GM19238 (cell line): ENCODE measurements at regions not wholly inside any gene's neighbourhood (a gene's known extent, or its start where the extent isn't known, plus 50 kb on each side); places are given as distances from the start of the nearest gene placed in this dataset.
A peak's percentile ranks its signal among the peaks of the same experiment; 100 is the strongest.
"Not testable (repeated sequence)": the region's sequence is repeated elsewhere in the genome, so short reads cannot be mapped to it uniquely, and the experiment has no call there.

Source experiments
- DNase-seq: peaks from one replicate; pipeline ENCODE4 v3.0.0; 2011; ENCODE audit warnings: low spot score; ENCODE audit not compliant: insufficient read length

GRCh38 chr5:90338712-90339372 is 70.7 kb downstream of the CETN3 start:
- DNase-seq, result peak; percentile 7

DNA sequence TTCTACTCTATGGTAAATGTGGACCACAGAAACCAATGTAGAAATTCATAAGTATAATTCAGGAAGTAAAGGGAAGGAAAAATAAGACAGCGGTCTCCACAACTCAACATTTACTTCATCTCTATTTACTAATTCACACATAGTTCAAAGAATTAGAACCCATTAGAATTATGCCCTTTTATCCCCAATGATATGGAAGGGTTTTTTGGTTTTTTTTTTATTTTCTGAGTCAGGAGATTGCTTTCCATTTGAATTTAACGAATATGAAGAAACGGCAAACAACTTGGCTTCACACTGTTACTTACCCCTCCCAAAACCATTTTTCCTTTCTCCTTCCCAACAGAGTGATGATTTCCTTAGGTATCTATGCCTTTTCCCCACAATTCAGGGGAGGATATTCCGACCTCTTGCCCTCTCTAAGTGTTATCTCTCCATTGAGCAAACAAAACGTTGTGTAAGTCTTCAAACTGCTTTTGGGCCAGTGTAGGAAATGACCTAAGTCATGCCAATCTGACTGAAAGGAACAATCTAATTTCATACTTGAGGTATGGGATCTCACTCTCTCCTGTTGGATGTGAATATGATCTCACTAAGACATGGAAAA is 72.0 kb downstream of the CETN3 start:
- no peak for DNase-seq

- DNase-seq, result no peak
These were observed 72.8 kb downstream of the CETN3 start for GRCh38 chr5:90336752-90337151.

DNA sequence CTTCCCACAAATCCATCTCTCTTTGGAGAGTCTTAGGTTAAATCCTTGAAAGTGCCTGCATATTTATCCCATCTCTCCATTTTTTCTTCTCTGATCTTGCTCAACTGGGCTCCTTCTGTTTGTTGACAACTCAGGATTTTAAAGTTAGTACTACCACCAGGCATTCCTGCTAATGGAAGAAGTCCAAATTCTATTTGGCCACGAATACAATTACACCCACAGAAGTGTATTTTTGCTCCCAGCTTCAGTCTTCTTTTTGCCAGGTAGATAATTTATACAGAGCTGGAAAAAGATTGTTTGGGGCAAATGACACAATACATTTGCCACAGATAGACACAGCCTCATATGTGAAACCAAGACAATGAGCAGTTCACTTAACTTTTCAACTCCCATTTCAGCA is 74.8 kb downstream of the CETN3 start:
- no peak for DNase-seq

DNA sequence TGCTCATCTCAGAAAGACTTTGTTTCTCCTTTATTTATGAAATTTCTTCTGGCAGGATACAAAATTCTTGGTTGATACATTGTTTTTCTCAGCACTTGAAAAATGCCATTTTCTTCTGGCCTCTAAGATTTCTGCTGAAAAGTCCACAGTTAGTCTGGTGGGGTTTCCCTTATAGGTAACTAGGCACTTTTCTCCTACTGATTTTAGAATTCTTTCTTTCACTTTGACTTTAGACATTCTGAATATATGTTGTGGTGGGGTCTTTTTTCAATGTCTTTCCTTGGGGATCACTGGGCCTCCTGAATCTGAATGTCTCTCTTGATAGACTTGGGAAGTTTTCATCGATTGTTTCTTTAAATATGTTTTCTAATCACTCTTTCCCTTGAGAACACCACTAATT is 79.6 kb downstream of the CETN3 start:
- no peak for DNase-seq

DNA sequence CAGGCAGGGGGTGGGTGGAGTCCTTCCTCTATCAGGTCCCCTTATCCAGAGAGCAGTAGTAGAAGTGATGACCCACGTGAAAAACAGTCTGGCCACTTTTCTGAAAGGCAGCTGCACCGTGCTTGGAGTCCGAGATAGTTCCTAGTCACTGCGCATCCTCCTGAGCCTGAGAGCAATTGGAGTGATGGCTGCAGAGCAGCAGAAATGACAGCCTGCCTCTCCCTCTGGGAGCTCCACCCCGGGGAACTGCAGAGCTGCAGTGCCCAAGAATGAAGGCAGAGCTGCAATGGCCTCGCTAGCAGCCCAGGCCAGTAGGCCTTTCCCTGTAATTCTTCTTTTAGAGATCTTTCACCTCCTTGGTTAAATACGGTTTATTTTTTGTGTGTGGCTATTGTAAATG is 82.6 kb downstream of the CETN3 start:
- DNase-seq, result no peak

- DNase-seq, result no peak
These were observed 84.5 kb downstream of the CETN3 start for GRCh38 chr5:90325093-90325492.

DNA sequence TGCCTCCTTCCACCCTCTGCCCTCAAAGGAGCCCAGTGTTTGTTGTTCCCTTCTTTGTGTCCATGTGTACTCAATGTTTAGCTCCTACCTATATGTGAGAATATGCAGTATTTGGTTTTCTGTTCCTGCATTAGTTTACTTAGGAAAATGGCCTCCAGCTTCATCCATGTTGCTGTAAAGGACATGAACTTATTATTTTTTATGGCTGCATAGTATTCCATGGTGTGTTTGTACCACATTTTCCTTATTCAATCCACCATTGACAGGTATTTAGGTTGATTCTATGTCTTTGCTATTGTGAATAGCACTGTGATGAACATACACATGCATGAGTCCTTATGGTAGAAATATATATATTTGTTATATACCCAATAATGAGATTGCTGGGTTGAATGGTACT is 89.2 kb downstream of the CETN3 start:
- not testable (repeated sequence) for DNase-seq

GRCh38 chr5:90312027-90312426 is 97.5 kb downstream of the CETN3 start:
- DNase-seq, result no peak

- no peak for DNase-seq
These were observed 98.2 kb downstream of the CETN3 start for GRCh38 chr5:90311401-90311800.

DNA sequence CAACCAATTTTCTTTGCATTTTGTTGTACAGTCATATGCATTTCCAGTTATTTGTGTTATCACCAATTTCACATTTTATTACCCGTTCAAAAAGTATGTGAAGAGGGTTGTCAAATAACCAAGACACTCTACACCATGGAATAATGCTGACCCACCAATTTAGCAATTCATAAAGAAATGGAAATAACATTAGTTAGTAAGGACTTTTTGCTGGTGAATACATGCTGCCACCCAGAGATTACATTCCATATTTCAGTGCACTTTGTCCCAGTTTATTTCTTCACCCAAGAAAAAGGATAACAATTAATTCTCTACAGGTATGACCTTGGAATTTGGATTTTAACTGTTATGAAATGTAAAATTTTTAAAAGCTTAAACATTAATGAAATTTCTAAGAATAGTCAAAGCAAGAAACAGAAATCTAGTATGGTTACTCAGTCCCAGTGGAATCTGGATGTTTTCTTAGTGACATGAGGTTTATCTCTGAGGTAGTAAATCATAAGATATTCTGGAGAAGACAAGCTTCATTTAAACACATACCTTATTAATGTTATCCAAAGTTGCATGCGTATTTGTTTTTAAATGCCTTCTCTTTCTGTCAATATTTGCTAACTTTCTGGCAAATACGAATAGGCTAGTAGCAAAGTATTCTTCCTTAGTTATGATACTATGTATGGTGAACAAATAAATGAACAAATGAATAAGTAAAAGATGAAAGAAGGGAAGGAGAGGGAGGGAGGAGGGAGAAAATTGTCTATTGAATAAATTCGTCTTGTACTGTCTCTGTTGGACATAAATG is 100.6 kb downstream of the CETN3 start:
- no peak for DNase-seq

- no peak for DNase-seq
These were observed 101.8 kb downstream of the CETN3 start for GRCh38 chr5:90307782-90308181.

DNA sequence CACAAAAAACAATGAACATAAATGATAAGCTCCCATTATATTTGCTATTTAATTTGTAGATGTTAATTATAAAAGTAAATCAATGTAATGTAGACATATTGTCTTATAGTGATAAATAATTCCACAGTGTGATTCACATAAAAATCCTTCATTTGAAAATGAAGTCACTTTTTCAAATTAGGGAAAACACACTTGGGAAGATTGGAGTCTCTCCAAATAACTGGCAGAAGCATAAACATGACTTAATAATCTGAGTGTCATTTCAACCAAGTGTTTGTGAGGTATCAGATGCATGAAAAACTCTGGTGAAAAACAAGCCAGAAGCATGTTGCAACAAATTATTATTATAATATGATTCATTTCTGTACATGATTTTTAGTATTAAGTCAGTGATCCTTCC is 102.2 kb downstream of the CETN3 start:
- no peak for DNase-seq

GRCh38 chr5:90306613-90307012 is 102.9 kb downstream of the CETN3 start:
- no peak for DNase-seq

- DNase-seq, result no peak
These were observed 104.4 kb downstream of the CETN3 start for GRCh38 chr5:90305041-90305720.

- DNase-seq, result no peak
These were observed 108.3 kb downstream of the CETN3 start for GRCh38 chr5:90301248-90301647.

GRCh38 chr5:90297045-90297764 is 112.4 kb downstream of the CETN3 start:
- no peak for DNase-seq

DNA sequence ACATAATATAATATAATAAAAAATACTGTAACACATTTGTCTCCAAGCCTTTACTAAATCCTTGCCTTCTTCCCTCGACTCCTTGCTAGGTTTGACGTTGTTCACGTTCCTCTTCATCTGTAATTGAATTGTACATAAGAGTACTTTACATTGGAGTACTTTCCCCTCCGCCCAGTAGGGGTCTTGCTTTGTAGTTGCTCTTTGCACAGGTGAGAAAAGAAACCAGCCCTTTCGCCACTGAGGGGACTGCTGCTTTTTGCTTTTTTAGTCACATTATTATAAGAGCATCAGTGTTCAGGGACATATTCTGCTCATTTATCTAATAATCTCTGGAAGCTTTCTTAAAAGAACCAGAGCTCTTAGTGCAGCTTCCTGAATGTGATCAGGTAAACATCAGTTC is 115.0 kb downstream of the CETN3 start:
- DNase-seq, result no peak

DNA sequence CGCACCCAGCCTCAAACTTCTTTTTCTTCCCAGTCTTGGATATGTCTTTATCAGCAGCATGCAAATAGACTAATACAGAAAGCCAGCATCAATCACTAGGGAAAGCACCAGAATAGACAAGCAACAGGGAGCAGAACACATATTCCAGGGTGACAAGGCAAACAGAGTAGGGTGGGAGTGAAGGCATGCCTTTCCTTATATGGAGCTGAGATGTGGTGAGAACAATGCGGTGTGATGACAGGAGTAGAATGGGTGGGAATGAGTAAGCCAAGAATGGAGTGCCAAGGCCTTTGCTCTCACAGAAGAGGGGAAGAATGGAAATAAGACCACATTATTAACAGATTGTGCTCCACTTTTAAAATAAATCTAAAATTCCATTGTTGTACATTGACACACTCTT is 115.6 kb downstream of the CETN3 start:
- DNase-seq, result no peak

DNA sequence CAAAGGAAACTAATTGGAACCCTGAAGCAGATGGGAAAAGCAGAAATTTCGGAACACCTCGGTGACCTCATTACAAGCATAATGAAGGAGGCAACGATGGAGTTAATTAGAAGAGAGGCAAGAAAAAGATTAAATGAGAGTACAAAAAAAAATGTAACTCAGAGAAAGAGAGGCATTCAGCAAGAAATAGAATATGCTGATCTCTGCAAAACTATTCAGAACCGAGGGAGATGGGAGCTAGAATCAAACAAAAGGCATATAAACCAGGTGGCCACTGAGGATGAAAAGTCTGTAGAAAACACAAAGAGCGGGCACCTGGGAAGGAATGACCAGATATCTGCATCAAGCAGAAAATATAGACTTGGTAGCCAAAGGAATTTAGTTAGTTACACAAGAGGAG is 118.9 kb downstream of the CETN3 start:
- DNase-seq, result no peak

GRCh38 chr5:90289837-90290236 is 119.7 kb downstream of the CETN3 start:
- no peak for DNase-seq
